ENCODE measurements at regions not wholly inside any gene's neighbourhood (a gene's known extent, or its start where the extent isn't known, plus 50 kb on each side); places are given as distances from the start of the nearest gene placed in this dataset.

GRCh38 chr7:72524037-72524436 lies 111.9 kb upstream of the CALN1 start:
- no peak for DNase-seq (ENCODE audit: low spot score)

- DNase-seq (ENCODE audit: low spot score): no peak
Observed at GRCh38 chr7:72504061-72504706, 92.0 kb upstream of the CALN1 start.

DNA sequence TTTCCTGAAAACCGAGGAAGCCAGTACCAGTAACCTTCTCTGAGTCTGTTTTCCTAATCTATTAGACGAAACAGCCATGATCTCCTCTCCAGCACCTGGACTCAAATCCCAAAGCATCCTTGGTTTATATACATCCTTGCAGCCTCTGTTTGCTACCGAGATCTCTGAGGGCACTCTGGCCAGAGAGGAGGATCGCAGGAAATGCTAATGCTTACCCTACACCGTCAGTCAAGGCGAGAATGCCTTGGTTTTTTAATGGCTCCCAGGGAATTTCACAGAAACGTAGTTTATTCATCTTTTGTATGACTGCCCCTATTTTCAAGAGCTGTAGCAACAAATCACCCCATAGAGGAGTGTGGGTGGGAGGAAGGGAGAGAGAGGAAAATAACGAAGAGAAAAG lies 91.5 kb upstream of the CALN1 start:
- no peak for DNase-seq (ENCODE audit: low spot score)

DNA sequence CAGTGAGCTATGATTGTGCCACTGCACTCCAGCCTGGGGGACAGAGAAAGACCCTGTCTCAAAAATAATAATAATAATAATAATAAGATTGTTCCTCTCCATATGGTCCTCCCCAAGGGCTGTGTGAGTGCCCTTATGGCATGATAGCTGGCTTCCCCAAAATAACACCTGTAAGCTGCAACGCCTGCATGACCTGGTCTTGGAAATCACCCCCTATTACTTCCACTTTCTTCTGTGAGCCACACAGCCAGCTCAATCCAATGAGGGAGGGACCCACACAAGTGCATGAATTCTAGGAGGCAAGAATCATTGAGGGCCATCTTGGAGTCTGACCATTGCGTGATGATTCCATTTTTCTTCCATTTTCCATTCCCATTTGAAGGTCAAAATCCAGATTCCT lies 82.7 kb upstream of the CALN1 start:
- no peak for DNase-seq (ENCODE audit: low spot score)

DNA sequence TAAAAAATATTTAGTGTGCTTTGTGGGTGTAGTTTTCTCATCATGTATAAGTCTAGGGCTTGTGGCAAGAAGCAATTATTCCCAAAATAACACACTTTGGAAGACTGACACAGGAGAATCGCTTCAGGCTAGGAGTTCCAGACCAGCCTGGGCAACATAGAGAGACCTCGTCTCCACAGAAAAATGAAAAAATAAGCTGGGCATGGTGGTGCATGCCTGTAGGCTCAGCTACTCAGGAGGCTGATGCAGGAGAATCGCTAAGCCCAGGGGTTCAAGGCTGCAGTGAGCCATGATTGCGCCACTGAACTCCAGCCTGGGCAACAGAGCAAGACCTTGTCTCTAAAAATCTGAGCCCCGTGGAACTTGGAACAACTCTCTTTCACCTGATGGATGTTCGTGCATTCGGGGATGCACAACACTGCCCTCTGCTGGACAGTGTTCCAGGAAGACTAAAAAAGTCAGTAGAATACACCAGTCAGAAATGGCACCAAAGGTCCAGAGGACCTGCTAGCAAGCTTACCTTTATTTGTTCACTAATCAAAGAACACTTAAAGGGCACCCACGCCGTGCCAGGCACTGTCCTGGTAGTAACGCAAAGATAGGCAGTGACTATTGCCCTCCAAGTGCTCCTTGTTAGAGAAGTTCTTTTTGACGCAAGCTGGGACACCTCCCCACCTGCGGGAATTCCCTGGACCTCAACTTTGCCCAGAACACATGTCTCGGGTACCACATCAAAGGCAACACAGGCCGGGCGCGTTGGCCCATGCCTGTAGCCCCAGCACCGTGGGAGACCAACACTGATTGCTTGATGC lies 81.9 kb upstream of the CALN1 start:
- peak; percentile 49 for DNase-seq (ENCODE audit: low spot score)

- no peak for DNase-seq (ENCODE audit: low spot score)
Observed at GRCh38 chr7:72492461-72493065, 80.4 kb upstream of the CALN1 start.

DNA sequence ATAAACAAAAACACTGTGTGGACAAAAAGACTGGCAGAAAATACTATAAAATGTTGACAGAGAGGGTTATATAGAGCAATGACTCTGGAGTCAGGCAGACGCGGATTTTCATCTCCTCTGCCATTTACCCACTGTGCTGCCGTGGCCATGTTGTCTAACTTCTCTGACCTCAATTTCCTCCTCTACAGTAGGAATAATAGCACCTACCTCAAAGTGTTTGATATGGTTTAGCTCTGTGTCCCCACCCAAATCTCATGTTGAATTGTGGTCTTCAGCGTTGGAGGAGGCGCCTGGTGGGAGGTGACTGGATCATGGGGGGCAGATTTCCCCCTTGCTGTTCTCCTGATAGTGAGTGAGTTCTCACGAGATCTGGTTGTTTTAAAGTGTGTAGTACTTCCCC lies 78.2 kb upstream of the CALN1 start:
- no peak for DNase-seq (ENCODE audit: low spot score)

DNA sequence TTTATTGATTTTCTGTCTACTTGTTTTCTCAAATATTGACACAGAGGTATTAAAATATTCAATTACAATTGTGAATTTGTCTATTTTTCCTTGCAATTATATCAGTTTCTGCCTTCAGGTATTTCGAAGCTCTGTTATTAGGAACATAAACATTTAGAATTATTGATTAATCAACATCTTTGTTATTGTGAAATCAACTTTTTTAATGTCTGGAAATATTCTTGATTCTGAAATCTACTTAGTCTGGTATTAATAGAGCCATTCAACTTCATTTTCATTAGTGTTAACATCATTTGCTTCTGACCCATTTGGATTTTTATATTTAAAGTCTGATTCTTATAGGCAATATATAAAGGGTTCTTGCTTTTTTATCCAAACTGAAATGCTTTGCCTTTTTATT lies 69.8 kb upstream of the CALN1 start:
- no peak for DNase-seq (ENCODE audit: low spot score)

DNA sequence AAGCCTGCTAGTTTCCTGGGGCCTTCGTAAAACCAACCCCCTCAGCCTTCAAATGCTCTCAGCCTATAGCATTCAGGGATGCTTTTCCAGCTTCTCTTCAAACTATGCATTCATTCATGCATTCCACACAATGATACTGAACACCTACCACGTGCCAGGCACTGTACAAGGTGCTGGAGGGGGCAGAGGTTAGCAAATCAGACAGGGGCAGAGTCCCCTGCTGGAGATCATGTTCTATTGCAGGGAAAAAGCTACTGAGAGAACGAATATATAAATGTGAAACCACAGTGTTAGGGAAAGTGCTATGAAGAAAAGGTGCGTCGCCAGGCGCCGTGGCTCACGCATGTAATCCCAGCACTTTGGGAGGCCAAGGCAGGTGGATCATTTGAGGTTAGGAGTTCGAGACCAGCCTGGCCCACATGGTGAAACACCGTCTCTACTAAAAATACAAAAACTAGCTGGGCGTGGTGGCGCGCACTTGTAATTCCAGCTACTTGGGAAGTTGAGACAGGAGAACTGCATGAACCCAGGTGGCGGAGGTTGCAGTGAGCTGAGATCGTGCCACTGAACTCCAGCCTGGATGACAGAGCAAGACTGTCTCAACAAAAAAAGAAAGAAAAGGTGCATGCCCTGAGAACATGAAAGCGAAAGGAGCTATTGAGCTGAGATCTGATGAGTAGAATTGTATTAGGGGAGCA lies 64.6 kb upstream of the CALN1 start:
- DNase-seq (ENCODE audit: low spot score): no peak

DNA sequence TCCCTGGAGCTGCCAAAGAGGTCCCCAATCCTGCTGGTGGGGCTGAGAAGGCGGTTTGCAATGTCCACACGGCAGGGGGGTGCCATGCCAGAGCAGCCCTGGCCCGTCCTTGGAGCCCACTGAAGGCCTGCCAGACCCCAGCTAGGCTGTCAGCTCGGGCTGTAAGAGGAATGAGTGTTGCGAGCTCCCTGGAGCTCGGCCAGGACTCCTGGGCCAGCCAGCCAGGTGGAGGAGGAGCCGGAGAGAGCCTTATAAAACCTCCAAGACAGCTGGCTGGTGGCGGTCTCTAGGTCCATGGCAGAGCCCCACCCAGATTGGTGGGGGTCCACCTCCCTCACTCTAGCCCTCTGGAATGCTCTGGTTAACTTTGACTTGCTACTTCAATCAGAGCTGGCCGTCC lies 55.1 kb upstream of the CALN1 start:
- no peak for DNase-seq (ENCODE audit: low spot score)

GRCh38 chr7:72466797-72467196 lies 54.7 kb upstream of the CALN1 start:
- no peak for DNase-seq (ENCODE audit: low spot score)

GRCh38 chr7:72465521-72465920 lies 53.4 kb upstream of the CALN1 start:
- DNase-seq (ENCODE audit: low spot score): no peak

DNA sequence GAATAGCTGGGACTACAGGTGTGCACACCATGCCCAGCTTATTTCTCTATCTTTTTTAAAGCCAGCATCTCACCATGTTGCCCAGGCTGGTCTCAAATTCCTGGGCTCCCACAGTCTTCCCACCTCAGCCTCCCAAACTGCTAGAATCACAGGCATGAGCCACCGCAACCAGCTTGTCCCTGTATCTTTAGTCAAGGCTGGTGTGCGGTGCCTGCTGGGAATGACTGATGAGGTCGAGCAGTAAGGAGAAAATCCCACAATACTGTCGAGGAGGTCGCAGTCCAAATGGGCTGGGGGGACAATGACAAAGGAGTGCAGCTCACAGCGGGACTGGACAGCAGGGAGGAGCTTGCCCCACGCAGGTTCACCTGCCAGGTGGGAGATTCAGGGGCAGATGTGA lies 50.2 kb upstream of the CALN1 start:
- no peak for DNase-seq (ENCODE audit: low spot score)
